Left ventricle myocardium inferior (tissue), 1 donor: ENCODE measurements at regions not wholly inside any gene's neighbourhood (a gene's known extent, or its start where the extent isn't known, plus 50 kb on each side); places are given as distances from the start of the nearest gene placed in this dataset.

Source experiments
- DNase-seq: peaks from one replicate; pipeline ENCODE4 v3.0.0-alpha.2; 2020
- H3K27ac ChIP-seq: fragments of 200-600 bp; replicated peaks from 2 replicates; pipeline ENCODE4 v1.8.0; 2021
- H3K27me3 ChIP-seq: fragments of 200-600 bp; 2 replicates; pipeline ENCODE4 v1.8.0; 2021; ENCODE audit warnings: low read depth
- H3K36me3 ChIP-seq: fragments of 200-600 bp; 2 replicates; pipeline ENCODE4 v1.8.0; 2021
- H3K4me1 ChIP-seq: fragments of 200-600 bp; 2 replicates; pipeline ENCODE4 v1.8.0; 2021
- H3K4me3 ChIP-seq: fragments of 200-600 bp; 2 replicates; pipeline ENCODE4 v1.8.0; 2021; ENCODE audit warnings: mild to moderate bottlenecking, moderate library complexity
- H3K9me3 ChIP-seq: fragments of 200-600 bp; replicated peaks from 2 replicates; pipeline ENCODE4 v1.8.0; 2021
- intact Hi-C: fragments of 100-400 bp; cut with micrococcal nuclease; formaldehyde crosslinking; loops from one replicate; pipeline ENCODE4 v1.11.0; 2022
- TF ChIP-seq, protein P1 (sequence below): fragments of 200-600 bp; IDR thresholded peaks from 2 replicates; pipeline ENCODE4 v1.8.0; 2021; ENCODE audit warnings: antibody characterized with exemption, mild to moderate bottlenecking, borderline replicate concordance
- donor health status: DM: no; HTN: yes; CAD: no; lungs with severe emphysema.

DNA sequence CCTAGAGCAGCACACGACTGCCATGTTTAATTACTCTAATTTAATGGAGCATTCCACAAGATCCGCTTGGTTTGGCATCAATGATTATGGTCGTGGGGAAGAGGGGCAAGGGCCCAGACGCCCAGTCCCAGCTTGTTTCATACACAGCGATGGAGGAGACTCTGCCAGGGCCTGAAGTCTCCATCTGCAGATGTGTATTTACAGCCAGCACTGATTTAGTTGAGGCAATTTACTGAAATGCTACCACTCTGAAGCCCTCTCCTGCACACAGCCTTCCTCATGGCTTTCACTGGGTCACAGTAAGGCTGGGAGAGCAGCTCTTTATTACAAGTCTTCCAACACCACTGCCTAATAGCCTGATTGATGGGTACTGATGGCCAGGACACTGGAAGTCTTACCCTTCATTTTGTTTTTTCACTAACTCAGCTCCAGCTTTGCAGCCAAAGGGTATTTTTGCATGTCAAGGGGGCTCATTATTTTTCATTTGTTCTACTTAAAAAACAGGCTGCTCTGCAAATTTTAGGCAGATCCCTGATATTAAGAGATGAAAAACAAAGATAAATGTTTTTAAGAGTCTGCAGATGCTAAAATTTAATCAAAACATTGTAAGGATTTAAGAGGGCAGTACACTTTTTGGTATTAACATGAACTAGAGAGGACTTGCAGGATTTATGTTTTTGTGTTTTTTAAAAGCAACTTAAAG lies 236.3 kb downstream of the SIPA1L2 start:
- H3K36me3 ChIP-seq = peaks cover 17% of the 10 kb centered on the region
- TF ChIP-seq, protein P1, sequence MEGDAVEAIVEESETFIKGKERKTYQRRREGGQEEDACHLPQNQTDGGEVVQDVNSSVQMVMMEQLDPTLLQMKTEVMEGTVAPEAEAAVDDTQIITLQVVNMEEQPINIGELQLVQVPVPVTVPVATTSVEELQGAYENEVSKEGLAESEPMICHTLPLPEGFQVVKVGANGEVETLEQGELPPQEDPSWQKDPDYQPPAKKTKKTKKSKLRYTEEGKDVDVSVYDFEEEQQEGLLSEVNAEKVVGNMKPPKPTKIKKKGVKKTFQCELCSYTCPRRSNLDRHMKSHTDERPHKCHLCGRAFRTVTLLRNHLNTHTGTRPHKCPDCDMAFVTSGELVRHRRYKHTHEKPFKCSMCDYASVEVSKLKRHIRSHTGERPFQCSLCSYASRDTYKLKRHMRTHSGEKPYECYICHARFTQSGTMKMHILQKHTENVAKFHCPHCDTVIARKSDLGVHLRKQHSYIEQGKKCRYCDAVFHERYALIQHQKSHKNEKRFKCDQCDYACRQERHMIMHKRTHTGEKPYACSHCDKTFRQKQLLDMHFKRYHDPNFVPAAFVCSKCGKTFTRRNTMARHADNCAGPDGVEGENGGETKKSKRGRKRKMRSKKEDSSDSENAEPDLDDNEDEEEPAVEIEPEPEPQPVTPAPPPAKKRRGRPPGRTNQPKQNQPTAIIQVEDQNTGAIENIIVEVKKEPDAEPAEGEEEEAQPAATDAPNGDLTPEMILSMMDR = no peak
- H3K27ac ChIP-seq = no peak overlapping the region
- H3K4me3 ChIP-seq = no peak overlapping the region
- intact Hi-C loops = no loop called here
- DNase-seq = no peak
- no peaks in the 10 kb centered on the region for H3K9me3 ChIP-seq
- H3K27me3 ChIP-seq = no peaks in the 10 kb centered on the region
- no peaks in the 10 kb centered on the region for H3K4me1 ChIP-seq

DNA sequence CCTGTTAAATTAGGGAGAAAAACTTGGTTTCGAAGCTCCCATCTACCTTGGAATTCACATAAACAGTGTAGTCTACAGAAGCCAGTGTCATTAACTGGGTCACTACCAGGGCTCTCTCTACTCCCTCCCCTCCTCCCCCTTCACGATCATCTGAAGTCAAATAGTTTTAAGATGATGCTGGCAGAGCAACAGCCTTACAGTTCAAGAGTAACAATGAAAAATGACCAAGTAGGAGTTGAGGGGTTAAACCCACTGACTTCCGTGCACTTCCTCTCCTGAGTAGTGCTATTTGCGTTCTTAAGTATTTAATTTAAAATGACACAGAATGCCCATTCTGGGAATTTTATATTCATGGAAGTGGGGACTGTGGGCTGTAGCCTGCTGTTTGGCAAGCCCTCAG lies 236.9 kb downstream of the SIPA1L2 start:
- H3K9me3 ChIP-seq = no peaks in the 10 kb centered on the region
- H3K36me3 ChIP-seq = peaks cover 11% of the 10 kb centered on the region
- intact Hi-C loops = no loop called here
- H3K27ac ChIP-seq = no peak overlapping the region
- no peak overlapping the region for H3K4me3 ChIP-seq
- TF ChIP-seq, protein P1 = no peak
- no peaks in the 10 kb centered on the region for H3K27me3 ChIP-seq
- H3K4me1 ChIP-seq = no peaks in the 10 kb centered on the region
- DNase-seq = no peak

DNA sequence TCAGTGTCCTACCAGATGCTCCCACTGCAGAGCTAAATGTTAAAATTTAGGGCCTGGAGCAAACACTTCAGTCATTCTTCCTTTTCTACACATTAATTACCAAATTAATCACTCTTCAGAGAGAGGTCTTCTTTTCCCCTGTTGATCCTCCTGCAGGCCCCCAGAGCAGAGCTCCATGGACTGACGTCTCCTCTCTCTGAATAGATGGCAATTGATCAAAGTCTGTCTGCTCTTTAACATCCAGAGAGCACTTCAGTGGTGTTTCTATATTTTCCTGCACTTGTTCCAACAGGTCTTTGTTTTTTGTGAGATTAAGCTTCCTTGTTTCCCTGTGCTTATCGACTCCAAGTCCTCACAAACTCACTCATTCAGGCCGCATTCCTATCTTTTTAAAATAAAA lies 239.3 kb downstream of the SIPA1L2 start:
- DNase-seq = no peak
- Histone ChIP-seq H3K4me3 (no peak overlapping the region), H3K4me1 (peaks cover 6% of the 10 kb centered on the region), H3K36me3 (no peaks in the 10 kb centered on the region), H3K9me3 (no peaks in the 10 kb centered on the region), H3K27me3 (no peaks in the 10 kb centered on the region), H3K27ac (no peak overlapping the region)
- TF ChIP-seq, protein P1 = no peak
- intact Hi-C loops = no loop called here

DNA sequence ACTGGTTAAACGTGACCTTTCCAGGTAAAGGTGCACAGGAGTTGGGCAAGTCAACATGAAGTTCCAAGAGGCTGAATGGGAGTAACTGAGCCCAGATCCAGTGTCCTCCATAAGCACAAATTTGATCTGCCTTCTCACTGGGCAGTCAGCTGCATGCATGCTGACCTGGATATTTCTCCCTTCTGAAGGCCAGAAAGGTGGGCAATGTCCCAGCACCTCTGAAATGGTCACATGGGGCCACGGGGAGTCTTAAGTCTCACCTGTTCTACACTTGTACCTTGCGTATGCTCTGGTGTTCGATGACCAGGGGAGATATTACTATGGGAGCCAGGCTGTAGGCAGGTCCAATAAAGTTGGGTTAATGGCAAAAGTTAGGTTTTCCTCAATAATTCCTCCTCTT lies 240.2 kb downstream of the SIPA1L2 start:
- H3K27ac ChIP-seq = no peak overlapping the region
- DNase-seq = no peak
- intact Hi-C loops = no loop called here
- no peak overlapping the region for H3K4me3 ChIP-seq
- H3K4me1 ChIP-seq = peaks cover 6% of the 10 kb centered on the region
- TF ChIP-seq, protein P1 = no peak
- no peaks in the 10 kb centered on the region for H3K36me3 ChIP-seq
- H3K27me3 ChIP-seq = no peaks in the 10 kb centered on the region
- H3K9me3 ChIP-seq = no peaks in the 10 kb centered on the region

DNA sequence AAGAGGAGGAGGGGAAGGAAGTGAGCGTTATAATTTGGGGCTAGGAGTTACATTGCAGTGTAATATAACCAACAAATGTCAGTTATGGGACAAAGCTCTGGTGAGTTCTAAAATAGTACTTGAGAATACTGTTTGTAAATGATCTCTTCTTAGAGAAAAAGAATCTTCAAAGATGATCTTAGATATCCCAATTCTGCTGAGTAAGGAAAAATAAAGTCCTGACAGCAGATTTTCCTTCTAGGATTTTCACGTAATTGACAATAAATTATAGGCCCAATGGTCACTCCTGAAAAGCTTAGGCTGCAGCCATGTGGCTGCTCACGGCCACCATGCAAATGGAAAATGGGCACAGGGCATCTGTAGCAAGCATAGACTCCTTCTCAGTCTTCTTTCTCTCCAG lies 241.6 kb downstream of the SIPA1L2 start:
- Histone ChIP-seq H3K27me3 (no peaks in the 10 kb centered on the region), H3K27ac (no peak overlapping the region), H3K9me3 (no peaks in the 10 kb centered on the region), H3K4me1 (peaks cover 6% of the 10 kb centered on the region), H3K4me3 (no peak overlapping the region), H3K36me3 (no peaks in the 10 kb centered on the region)
- DNase-seq = no peak
- intact Hi-C loops = no loop called here
- TF ChIP-seq, protein P1 = no peak
